ENCODE measurements at regions not wholly inside any gene's neighbourhood (a gene's known extent, or its start where the extent isn't known, plus 50 kb on each side); places are given as distances from the start of the nearest gene placed in this dataset.

DNA sequence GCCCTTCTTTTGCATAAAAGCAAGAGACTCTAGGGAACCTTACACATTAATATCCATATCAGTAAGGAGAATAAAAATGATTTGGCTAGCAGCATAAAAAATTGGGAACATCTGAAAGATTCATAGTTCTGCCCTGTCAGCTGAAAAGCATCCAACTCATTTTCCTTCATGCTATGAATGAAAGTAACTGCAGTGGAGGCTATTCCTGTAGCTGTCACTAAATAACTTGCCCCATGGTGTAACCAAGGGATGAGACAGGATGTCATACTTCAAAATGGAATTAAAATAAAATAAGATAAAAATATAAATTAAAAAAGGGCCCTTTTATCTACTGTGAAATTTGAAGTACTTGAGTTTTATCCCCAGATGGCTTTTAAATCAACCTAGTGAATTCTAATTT, 878.8 kb downstream of the C4orf33 start:
- TF ChIP-seq BHLHE40 (IDR thresholded peaks at IDR 0.05; ENCODE audit: borderline replicate concordance) (no peak), HDGF (IDR thresholded peaks at IDR 0.05; ENCODE audit: borderline replicate concordance) (no peak), FOXM1 (IDR thresholded peaks at IDR 0.05; ENCODE audit: borderline replicate concordance) (no peak), L3MBTL2 (conservative IDR thresholded peaks at IDR 0.05) (no peak), ELF4 (IDR thresholded peaks at IDR 0.05) (no peak), LEF1 (IDR thresholded peaks at IDR 0.05; ENCODE audit: borderline replicate concordance) (no peak), TARDBP (IDR thresholded peaks at IDR 0.05) (no peak), FOXK2 (IDR thresholded peaks at IDR 0.05) (no peak)

Data from HEK293T (cell line).